H1 (cell line): ENCODE measurements at regions not wholly inside any gene's neighbourhood (a gene's known extent, or its start where the extent isn't known, plus 50 kb on each side); places are given as distances from the start of the nearest gene placed in this dataset.

Experiments
- CTCF ChIA-PET: fragments of 300-600 bp; sonication (Branson Sonifier 250); formaldehyde crosslinking; loops from one replicate; lab custom pipeline; 2021; ENCODE audit not compliant: partially characterized antibody; lab: Charles Lee
- POLR2A ChIA-PET: fragments of 300-600 bp; sonication (Branson Sonifier 250); formaldehyde crosslinking; loops from one replicate; lab custom pipeline; 2021; ENCODE audit warnings: inconsistent platforms; ENCODE audit not compliant: partially characterized antibody; lab: Charles Lee
- DNase-seq, 2 experiments: peaks; one replicate each; pipeline versions ENCODE4 v3.0.0 to v3.0.0-alpha.2; 2010 to 2022; ENCODE audit warnings: low spot score in 2 of 2, low read depth in 1 of 2, mixed read lengths in 1 of 2
- FAIRE-seq: peaks from 2 replicates; lab custom pipeline; 2011; peaks lifted over from hg19 to GRCh38; lab: Jason Lieb, UNC
- H2AFZ ChIP-seq: 2 replicates; pipeline ENCODE4 v1.8.1; 2012; ENCODE audit warnings: low read length, inconsistent platforms
- H2AK5ac ChIP-seq: 2 replicates; pipeline ENCODE4 v1.6.1; 2013; ENCODE audit warnings: low read depth, low read length
- H2BK120ac ChIP-seq: replicated peaks from 2 replicates; pipeline ENCODE3; 2013; ENCODE audit warnings: low read depth, low read length, inconsistent platforms
- H2BK12ac ChIP-seq: 2 replicates; pipeline ENCODE4 v1.6.1; 2013; ENCODE audit warnings: low read depth, low read length
- H2BK15ac ChIP-seq: 2 replicates; pipeline ENCODE4 v1.6.1; 2013; ENCODE audit warnings: low read length
- H2BK20ac ChIP-seq: 2 replicates; pipeline ENCODE4 v1.6.1; 2013; ENCODE audit warnings: low read length
- H2BK5ac ChIP-seq: 2 replicates; pipeline ENCODE4 v1.6.1; 2013; ENCODE audit warnings: low read depth, low read length
- H3K14ac ChIP-seq: 2 replicates; pipeline ENCODE4 v1.6.1; 2013; ENCODE audit warnings: inconsistent platforms; ENCODE audit not compliant: insufficient read length
- H3K18ac ChIP-seq: 2 replicates; pipeline ENCODE4 v1.6.1; 2013; ENCODE audit warnings: low read length; ENCODE audit errors: extremely low read depth
- H3K23ac ChIP-seq: 2 replicates; pipeline ENCODE4 v1.6.1; 2013; ENCODE audit warnings: inconsistent platforms; ENCODE audit not compliant: insufficient read length
- H3K23me2 ChIP-seq: 2 replicates; pipeline ENCODE4 v1.6.1; 2013; ENCODE audit warnings: low read depth, low read length
- H3K27ac ChIP-seq: 2 replicates; pipeline ENCODE4 v1.6.1; 2011; ENCODE audit warnings: low read depth, low read length, inconsistent platforms
- H3K27me3 ChIP-seq, 4 experiments: replicated peaks in 1 of 4; 1 replicate in 1 of 4; 2 replicates in 3 of 4; pipeline versions ENCODE4 v1.6.1 to v1.8.1; 2011 to 2013; ENCODE audit warnings: low read length in 3 of 4, mild to moderate bottlenecking in 3 of 4, inconsistent platforms in 2 of 4, mixed read lengths in 2 of 4, moderate library complexity in 1 of 4; ENCODE audit not compliant: control insufficient read depth in 3 of 4, insufficient read depth in 3 of 4; ENCODE audit errors: extremely low read depth in 1 of 4
- H3K36me3 ChIP-seq, 4 experiments: 2 replicates each; pipeline versions ENCODE4 v1.6.1 to v1.8.1; 2011 to 2013; ENCODE audit warnings: mild to moderate bottlenecking in 4 of 4, low read length in 3 of 4, moderate library complexity in 2 of 4, control low read depth in 1 of 4, inconsistent platforms in 1 of 4; ENCODE audit not compliant: insufficient read depth in 4 of 4, control insufficient read depth in 2 of 4
- H3K4ac ChIP-seq: replicated peaks from 2 replicates; pipeline ENCODE3; 2013; ENCODE audit warnings: low read length, low read depth, mixed read lengths, inconsistent platforms; ENCODE audit not compliant: insufficient read length
- H3K4me1 ChIP-seq, 4 experiments: replicated peaks in 1 of 4; 1 replicate in 1 of 4; 2 replicates in 3 of 4; pipeline versions ENCODE4 v1.6.1 to v1.8.1; 2011 to 2013; ENCODE audit warnings: low read length in 3 of 4, inconsistent platforms in 2 of 4, mixed read lengths in 1 of 4; ENCODE audit not compliant: insufficient read depth in 4 of 4, control insufficient read depth in 3 of 4
- H3K4me2 ChIP-seq, 2 experiments: 2 replicates each; pipeline versions ENCODE4 v1.6.1 to v1.8.1; 2011 to 2013; ENCODE audit warnings: low read depth in 2 of 2, low read length in 2 of 2, control low read depth in 1 of 2, inconsistent platforms in 1 of 2, mild to moderate bottlenecking in 1 of 2; ENCODE audit not compliant: insufficient read depth in 1 of 2
- H3K4me3 ChIP-seq, 4 experiments: fragments of 200-600, 300-600 bp in 1 of 4; sonication (generic), shearing (Covaris generic), sonication (Bioruptor Twin) in 1 of 4; 2 replicates each; pipeline versions ENCODE4 v1.5.1 to v1.8.1; 2011 to 2016; ENCODE audit warnings: low read length in 4 of 4, low read depth in 3 of 4, control low read depth in 2 of 4, inconsistent platforms in 2 of 4, mild to moderate bottlenecking in 2 of 4, mixed read lengths in 1 of 4, moderate library complexity in 1 of 4; ENCODE audit not compliant: insufficient read depth in 2 of 4; ENCODE audit errors: extremely low read depth in 1 of 4
- H3K56ac ChIP-seq: replicated peaks from 2 replicates; pipeline ENCODE3; 2013; ENCODE audit warnings: low read depth, mild to moderate bottlenecking, mixed read lengths, low read length, inconsistent platforms; ENCODE audit not compliant: insufficient read length
- H3K79me1 ChIP-seq: 2 replicates; pipeline ENCODE4 v1.6.1; 2013; ENCODE audit warnings: low read depth, low read length, control low read depth
- H3K79me2 ChIP-seq, 2 experiments: 2 replicates each; pipeline versions ENCODE4 v1.6.1 to v1.8.1; 2012 to 2013; ENCODE audit warnings: low read length in 2 of 2, mild to moderate bottlenecking in 2 of 2, inconsistent platforms in 1 of 2; ENCODE audit not compliant: insufficient read depth in 2 of 2, control insufficient read depth in 1 of 2
- H3K9ac ChIP-seq, 4 experiments: replicated peaks in 1 of 4; 1 replicate in 1 of 4; 2 replicates in 3 of 4; pipeline versions ENCODE4 v1.6.1 to v1.8.1; 2011 to 2013; ENCODE audit warnings: low read depth in 3 of 4, low read length in 3 of 4, control low read depth in 2 of 4, mild to moderate bottlenecking in 2 of 4, moderate library complexity in 2 of 4, inconsistent platforms in 1 of 4; ENCODE audit errors: extremely low read depth in 1 of 4
- H3K9me3 ChIP-seq, 2 experiments: 2 replicates each; pipeline versions ENCODE4 v1.6.1 to v1.8.1; 2012 to 2013; ENCODE audit warnings: mild to moderate bottlenecking in 2 of 2, moderate library complexity in 2 of 2, control low read depth in 1 of 2, inconsistent platforms in 1 of 2, low read depth in 1 of 2, low read length in 1 of 2, mixed read lengths in 1 of 2; ENCODE audit not compliant: insufficient read depth in 2 of 2
- H4K20me1 ChIP-seq, 2 experiments: replicated peaks in 1 of 2; 2 replicates each; pipeline versions ENCODE3 to v1.8.1; 2011 to 2013; ENCODE audit warnings: inconsistent platforms in 2 of 2, low read length in 2 of 2, mild to moderate bottlenecking in 1 of 2; ENCODE audit not compliant: insufficient read depth in 2 of 2, control insufficient read depth in 1 of 2
- H4K5ac ChIP-seq: 2 replicates; pipeline ENCODE4 v1.6.1; 2013; ENCODE audit warnings: low read length, low read depth, mixed read lengths, inconsistent platforms; ENCODE audit not compliant: insufficient read length
- H4K8ac ChIP-seq: 2 replicates; pipeline ENCODE4 v1.8.0; 2013; ENCODE audit warnings: mild to moderate bottlenecking, moderate library complexity, low read length, inconsistent platforms; ENCODE audit not compliant: insufficient read depth; ENCODE audit errors: extremely low read depth
- H4K91ac ChIP-seq: replicated peaks from 2 replicates; pipeline ENCODE3; 2013; ENCODE audit warnings: low read length, mixed read lengths, inconsistent platforms; ENCODE audit not compliant: insufficient read length
- CTCF ChIP-seq, 3 experiments: IDR thresholded peaks; 1 replicate in 2 of 3; 2 replicates in 1 of 3; pipeline versions ENCODE4 v1.5.1 to v1.6.1; 2011; ENCODE audit warnings: low read length in 3 of 3, mild to moderate bottlenecking in 3 of 3, inconsistent platforms in 2 of 3, low read depth in 1 of 3, moderate library complexity in 1 of 3; ENCODE audit not compliant: insufficient read depth in 1 of 3; ENCODE audit errors: control extremely low read depth in 1 of 3
- TBP ChIP-seq: IDR thresholded peaks from 2 replicates; pipeline ENCODE4 v1.6.1; 2011; ENCODE audit warnings: low read depth, low read length, improper control_type of control experiment
- WGBS, 2 experiments: shearing (Covaris generic) in 1 of 2; methylation state at CpG; one replicate each; pipeline versions ENCODE4 v1.1.6 to v1.1.7; 2013 to 2015; ENCODE audit warnings: low lambda C conversion rate in 2 of 2, mixed read lengths in 2 of 2, inconsistent platforms in 1 of 2, low coverage in 1 of 2, missing lambda C conversion rate in 1 of 2; ENCODE audit not compliant: insufficient replicate concordance in 2 of 2, insufficient coverage in 1 of 2, insufficient read length in 1 of 2; ENCODE audit errors: extremely low coverage in 1 of 2, missing lambda C conversion rate in 1 of 2; 5-methylcytosine and 5-hydroxymethylcytosine counted together

DNA sequence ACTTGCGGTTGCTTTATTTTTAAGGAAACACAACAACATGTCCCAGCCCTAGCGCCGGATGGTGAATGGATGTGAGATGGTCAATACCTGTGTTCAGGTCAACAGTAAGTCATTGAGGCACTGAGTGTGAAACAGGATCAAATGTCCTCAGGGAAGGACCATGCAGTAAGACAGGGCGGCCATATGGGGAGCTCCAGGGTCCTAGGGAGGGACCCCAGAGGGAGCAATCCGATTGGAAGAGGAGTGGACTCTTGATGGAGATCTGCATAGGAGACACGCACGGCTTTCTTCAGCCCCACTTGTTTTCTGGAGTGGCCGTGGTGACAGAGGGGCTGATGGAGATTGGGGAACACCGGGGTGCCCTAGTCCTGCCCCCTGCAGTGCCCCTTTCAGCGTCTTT is 423.8 kb upstream of the MKI67 start:
- TF ChIP-seq TBP, result no peak
- peak in 2 of 3 experiments; percentile 9 to 14; a peak in 2 of 4 replicates for TF ChIP-seq CTCF (IDR thresholded peaks at IDR 0.05; ENCODE audit: control extremely low read depth in 1 of 3, insufficient read depth in 1 of 3, low read depth in 1 of 3, low read length in 3 of 3)

More for the DNA sequence above, 423.8 kb upstream of the MKI67 start:
- ChIA-PET CTCF (interaction anchor here (0.6 to 2.2 kb wide), 7 partner anchors 10 to 282 kb away, joined by 3 to 8 read pairs (median 3); no protein-coding TSS in a partner anchor), POLR2A (no interaction called here)
- DNase-seq (no peak), FAIRE-seq (no peak)
- Histone ChIP-seq H3K27ac (no peak overlapping the region), H4K5ac (no peak overlapping the region), H2AFZ (no peak overlapping the region), H3K14ac (no peak overlapping the region), H3K23ac (no peak overlapping the region), H3K4me2 (no peak overlapping the region), H3K9me3 (peaks cover 0 to 5% of the 10 kb centered on the region in 2 experiments; a peak in 2 of 4 replicates), H4K20me1 (no peaks in the 10 kb centered on the region), H2BK15ac (no peak overlapping the region), H2BK20ac (no peak overlapping the region), H3K4me3 (no peak overlapping the region), H3K36me3 (no peaks in the 10 kb centered on the region), H3K18ac (no peak overlapping the region), H2AK5ac (no peak overlapping the region), H3K4ac (no peak overlapping the region), H3K27me3 (no peaks in the 10 kb centered on the region), H2BK5ac (no peak overlapping the region), H4K8ac (no peak overlapping the region), H3K23me2 (no peaks in the 10 kb centered on the region), H2BK12ac (no peak overlapping the region), H4K91ac (no peak overlapping the region), H3K9ac (no peak overlapping the region), H2BK120ac (no peak overlapping the region), H3K4me1 (peaks cover 0 to 6% (median 1%) of the 10 kb centered on the region in 4 experiments; a peak in 3 of 7 replicates), H3K79me1 (no peaks in the 10 kb centered on the region), H3K56ac (no peak overlapping the region), H3K79me2 (no peaks in the 10 kb centered on the region)
- 89% methylated on average over 10 of the region's 10 CpGs; no CpG with 5 or more reads in 1 of the 2 experiments for WGBS, 2 experiments
